CD4-positive, alpha-beta T cell (primary cell): ENCODE measurements at regions not wholly inside any gene's neighbourhood (a gene's known extent, or its start where the extent isn't known, plus 50 kb on each side); places are given as distances from the start of the nearest gene placed in this dataset.

ENCODE experiments used
- ATAC-seq: fragments of 200-7000 bp; cut with Tn5 transposase; one replicate; pipeline ENCODE4 v1.10.0; 2022; ENCODE audit warnings: mild to moderate bottlenecking; ENCODE audit not compliant: poor library complexity
- CTCF ChIA-PET: fragments of 350-600 bp; sonication (Branson Sonifier 250); formaldehyde crosslinking; loops from one replicate; lab custom pipeline; 2021; ENCODE audit warnings: antibody characterized with exemption, inconsistent platforms; lab: Charles Lee
- POLR2A ChIA-PET: fragments of 350-600 bp; sonication (Branson Sonifier 250); formaldehyde crosslinking; loops from one replicate; lab custom pipeline; 2021; ENCODE audit warnings: antibody characterized with exemption, inconsistent platforms; lab: Charles Lee
- DNase-seq, 14 experiments: peaks; one replicate each; pipeline ENCODE4 v3.0.0-alpha.2; 2013 to 2020; ENCODE audit warnings: mixed read lengths in 2 of 14
- H3K27ac ChIP-seq, 2 donors: one replicate each; pipeline versions ENCODE4 v1.5.1 to v1.7.0; 2013; ENCODE audit warnings: low read length in 2 of 2, low read depth in 1 of 2, mild to moderate bottlenecking in 1 of 2
- H3K27me3 ChIP-seq, 2 experiments: 1 replicate in 1 of 2; 2 replicates in 1 of 2; pipeline versions ENCODE4 v1.6.1 to v1.7.0; 2013; ENCODE audit warnings: low read length in 2 of 2, control low read depth in 1 of 2, mild to moderate bottlenecking in 1 of 2, moderate library complexity in 1 of 2; ENCODE audit not compliant: insufficient read depth in 2 of 2, control insufficient read depth in 1 of 2
- H3K36me3 ChIP-seq: one replicate; pipeline ENCODE4 v1.6.1; 2013; ENCODE audit warnings: low read length, control low read depth; ENCODE audit not compliant: insufficient read depth
- H3K4me1 ChIP-seq: one replicate; pipeline ENCODE4 v1.6.1; 2013; ENCODE audit warnings: low read length, control low read depth; ENCODE audit not compliant: insufficient read depth
- H3K4me3 ChIP-seq: one replicate; pipeline ENCODE4 v1.5.1; 2013; ENCODE audit warnings: mild to moderate bottlenecking, low read length, moderate library complexity
- H3K9me3 ChIP-seq, 2 experiments: 1 replicate in 1 of 2; 2 replicates in 1 of 2; pipeline versions ENCODE4 v1.6.1 to v1.7.0; 2013; ENCODE audit warnings: low read length in 2 of 2, mild to moderate bottlenecking in 2 of 2, control low read depth in 1 of 2, moderate library complexity in 1 of 2; ENCODE audit not compliant: control insufficient read depth in 1 of 2, insufficient read depth in 1 of 2
- H3K27ac Mint-ChIP-seq: one replicate; pipeline ENCODE4 v1.8.0; 2020; ENCODE audit warnings: mixed read lengths
- H3K27me3 Mint-ChIP-seq: one replicate; pipeline ENCODE4 v1.8.0; 2021; ENCODE audit warnings: mixed read lengths
- H3K36me3 Mint-ChIP-seq: one replicate; pipeline ENCODE4 v1.8.0; 2021; ENCODE audit warnings: low read depth, mixed read lengths
- H3K4me1 Mint-ChIP-seq: one replicate; pipeline ENCODE4 v1.8.0; 2021; ENCODE audit warnings: low read depth, mixed read lengths
- H3K4me3 Mint-ChIP-seq: one replicate; pipeline ENCODE4 v1.8.0; 2020; ENCODE audit warnings: mild to moderate bottlenecking, mixed read lengths
- H3K9me3 Mint-ChIP-seq: one replicate; pipeline ENCODE4 v1.8.0; 2020; ENCODE audit warnings: mixed read lengths
- CTCF ChIP-seq: fragments of 200-600 bp; IDR thresholded peaks from one replicate; pipeline ENCODE4 v1.8.0; 2022; ENCODE audit warnings: antibody characterized with exemption, mild to moderate bottlenecking
- intact Hi-C, 2 experiments: fragments of 100-400 bp; cut with DNase I in 1 of 2; cut with micrococcal nuclease in 1 of 2; formaldehyde crosslinking; loops; one replicate each; pipeline versions ENCODE4 v1.15.1 to v1.9.0; 2023 to 2025; cut with DNase I, micrococcal nuclease

- no peaks in the 10 kb centered on the region for H3K4me1 ChIP-seq
- Mint-ChIP-seq H3K27me3 (no peaks in the 10 kb centered on the region), H3K4me3 (no peak overlapping the region), H3K36me3 (no peaks in the 10 kb centered on the region), H3K4me1 (no peaks in the 10 kb centered on the region), H3K27ac (no peak overlapping the region), H3K9me3 (no peaks in the 10 kb centered on the region)
- H3K4me3 ChIP-seq: no peak overlapping the region
- H3K27ac ChIP-seq: no peak overlapping the region
- no peaks in the 10 kb centered on the region for H3K27me3 ChIP-seq
- intact Hi-C loops: no loop called here
- no peaks in the 10 kb centered on the region for H3K36me3 ChIP-seq
- no peak for ATAC-seq
- no peak for DNase-seq
- no peak for TF ChIP-seq CTCF
- no peaks in the 10 kb centered on the region for H3K9me3 ChIP-seq
- ChIA-PET CTCF (no interaction called here), POLR2A (no interaction called here)
These were observed 174.1 kb downstream of the IBTK start for GRCh38 chr6:82073484-82073883.

- no peak for ATAC-seq
These were observed 174.8 kb downstream of the IBTK start for GRCh38 chr6:82072751-82073150.

GRCh38 chr6:82072121-82072521, 175.4 kb downstream of the IBTK start:
- Histone ChIP-seq H3K4me1 (no peaks in the 10 kb centered on the region), H3K27me3 (no peaks in the 10 kb centered on the region), H3K27ac (no peak overlapping the region), H3K36me3 (no peaks in the 10 kb centered on the region), H3K4me3 (no peak overlapping the region), H3K9me3 (no peaks in the 10 kb centered on the region)
- Mint-ChIP-seq H3K9me3 (no peaks in the 10 kb centered on the region), H3K4me3 (no peak overlapping the region), H3K27me3 (no peaks in the 10 kb centered on the region), H3K36me3 (no peaks in the 10 kb centered on the region), H3K4me1 (no peaks in the 10 kb centered on the region), H3K27ac (no peak overlapping the region)
- ChIA-PET POLR2A (no interaction called here), CTCF (no interaction called here)
- ATAC-seq (no peak), DNase-seq (no peak)
- TF ChIP-seq CTCF: no peak
- intact Hi-C loops: no loop called here

More at GRCh38 chr6:82072751-82073150, 174.8 kb downstream of the IBTK start:
- Mint-ChIP-seq H3K9me3 (no peaks in the 10 kb centered on the region), H3K27ac (no peak overlapping the region), H3K4me3 (no peak overlapping the region), H3K4me1 (no peaks in the 10 kb centered on the region), H3K36me3 (no peaks in the 10 kb centered on the region), H3K27me3 (no peaks in the 10 kb centered on the region)
- Histone ChIP-seq H3K27me3 (no peaks in the 10 kb centered on the region), H3K27ac (no peak overlapping the region), H3K4me3 (no peak overlapping the region), H3K36me3 (no peaks in the 10 kb centered on the region), H3K9me3 (no peaks in the 10 kb centered on the region), H3K4me1 (no peaks in the 10 kb centered on the region)
- POLR2A ChIA-PET: no interaction called here
- CTCF ChIA-PET: no interaction called here
- peak in 1 of 14 experiments; percentile 8 for DNase-seq
- intact Hi-C loops: no loop called here
- no peak for TF ChIP-seq CTCF
